Neural cell (in vitro differentiated cells): ENCODE measurements at regions not wholly inside any gene's neighbourhood (a gene's known extent, or its start where the extent isn't known, plus 50 kb on each side); places are given as distances from the start of the nearest gene placed in this dataset.
"Not testable (repeated sequence)": the region's sequence is repeated elsewhere in the genome, so short reads cannot be mapped to it uniquely, and the experiment has no call there.

Experiments used
- H2AFZ ChIP-seq: fragments of 200-600, 300-800 bp; sonication (generic), shearing (Covaris generic); 2 replicates; pipeline ENCODE4 v1.6.0; 2014; ENCODE audit warnings: low read depth, mild to moderate bottlenecking, antibody characterized with exemption, low read length, moderate library complexity
- H3F3A ChIP-seq: fragments of 200-600 bp; shearing (Covaris generic); 2 replicates; pipeline ENCODE4 v1.6.1; 2016; ENCODE audit warnings: mild to moderate bottlenecking, moderate library complexity, mixed read lengths, antibody characterized with exemption, low read length; ENCODE audit not compliant: insufficient read depth, poor library complexity, severe bottlenecking
- H3K27ac ChIP-seq: fragments of 200-600, 300-800 bp; sonication (generic), shearing (Covaris generic); 2 replicates; pipeline ENCODE4 v1.5.1; 2014; ENCODE audit warnings: mild to moderate bottlenecking, low read length, moderate library complexity
- H3K27me3 ChIP-seq: fragments of 300-800, 200-600 bp; sonication (generic), shearing (Covaris generic); 2 replicates; pipeline ENCODE4 v1.6.0; 2014; ENCODE audit warnings: mild to moderate bottlenecking, low read depth, low read length, moderate library complexity; ENCODE audit not compliant: insufficient read depth
- H3K36me3 ChIP-seq: fragments of 300-800, 200-600 bp; sonication (generic), shearing (Covaris generic); 2 replicates; pipeline ENCODE4 v1.5.1; 2014; ENCODE audit warnings: mild to moderate bottlenecking, antibody characterized with exemption, low read length, moderate library complexity; ENCODE audit not compliant: insufficient read depth
- H3K4me2 ChIP-seq: fragments of 300-800, 200-600 bp; sonication (generic), shearing (Covaris generic); 2 replicates; pipeline ENCODE4 v1.6.0; 2014; ENCODE audit warnings: mild to moderate bottlenecking, low read length
- H3K4me3 ChIP-seq: fragments of 300-800, 200-600 bp; sonication (generic), shearing (Covaris generic); 2 replicates; pipeline ENCODE4 v1.5.1; 2014; ENCODE audit warnings: mild to moderate bottlenecking, low read length, moderate library complexity
- H3K79me2 ChIP-seq: fragments of 200-600 bp; shearing (Covaris generic); replicated peaks from 2 replicates; pipeline ENCODE4 v1.6.0; 2014; ENCODE audit warnings: mild to moderate bottlenecking, low read length, moderate library complexity; ENCODE audit not compliant: insufficient read depth
- H3K9ac ChIP-seq: fragments of 300-800, 200-600 bp; sonication (generic), shearing (Covaris generic); 2 replicates; pipeline ENCODE4 v1.6.1; 2016; ENCODE audit warnings: mild to moderate bottlenecking, low read length, mixed read lengths
- H3K9me2 ChIP-seq: fragments of 200-600 bp; shearing (Covaris generic); 2 replicates; pipeline ENCODE4 v1.6.1; 2016; ENCODE audit warnings: mild to moderate bottlenecking, low read length, mixed read lengths; ENCODE audit not compliant: insufficient read depth
- H3K9me3 ChIP-seq: fragments of 200-600, 300-800 bp; sonication (generic), shearing (Covaris generic); 2 replicates; pipeline ENCODE4 v1.6.1; 2016; ENCODE audit warnings: mild to moderate bottlenecking, mixed run types, low read length, moderate library complexity, mixed read lengths
- H4K20me1 ChIP-seq: fragments of 200-600 bp; shearing (Covaris generic); 2 replicates; pipeline ENCODE4 v1.6.1; 2016; ENCODE audit warnings: mild to moderate bottlenecking, mixed run types; ENCODE audit not compliant: insufficient read depth
- EP300 ChIP-seq: fragments of 450-650 bp; conservative IDR thresholded peaks from 2 replicates; pipeline ENCODE4 v1.6.1; 2014; ENCODE audit warnings: antibody characterized with exemption, mild to moderate bottlenecking, moderate library complexity; ENCODE audit not compliant: poor library complexity, severe bottlenecking
- EZH2 ChIP-seq: fragments of 200-600, 300-800 bp; shearing (Covaris generic), sonication (generic); IDR thresholded peaks from 2 replicates; pipeline ENCODE4 v1.6.1; 2014; ENCODE audit warnings: antibody characterized with exemption, low read length, borderline replicate concordance, mild to moderate bottlenecking; ENCODE audit not compliant: insufficient read depth, poor library complexity, severe bottlenecking
- MXI1 ChIP-seq: fragments of 450-650 bp; conservative IDR thresholded peaks from 2 replicates; pipeline ENCODE4 v1.6.1; 2014; ENCODE audit warnings: antibody characterized with exemption, mild to moderate bottlenecking; ENCODE audit not compliant: poor library complexity, severe bottlenecking
- POLR2AphosphoS5 ChIP-seq: IDR thresholded peaks from 2 replicates; pipeline ENCODE4 v1.6.1; 2012
- RAD21 ChIP-seq: fragments of 450-650 bp; conservative IDR thresholded peaks from 2 replicates; pipeline ENCODE4 v1.6.1; 2014; ENCODE audit warnings: antibody characterized with exemption, mild to moderate bottlenecking, moderate library complexity
- SMC3 ChIP-seq: fragments of 450-650 bp; conservative IDR thresholded peaks from 2 replicates; pipeline ENCODE4 v1.6.1; 2014; ENCODE audit warnings: antibody characterized with exemption, mild to moderate bottlenecking, moderate library complexity; ENCODE audit not compliant: poor library complexity
- TAF1 ChIP-seq: IDR thresholded peaks from 2 replicates; pipeline ENCODE4 v1.6.1; 2012; ENCODE audit warnings: low read depth
- TF ChIP-seq, protein P1 (sequence below): fragments of 450-650 bp; IDR thresholded peaks from 2 replicates; pipeline ENCODE4 v1.5.1; 2014; ENCODE audit warnings: antibody characterized with exemption, mild to moderate bottlenecking, moderate library complexity; ENCODE audit not compliant: poor library complexity, severe bottlenecking
- TF ChIP-seq, protein P2 (sequence below): IDR thresholded peaks from 2 replicates; pipeline ENCODE4 v1.6.1; 2012; ENCODE audit warnings: borderline replicate concordance

DNA sequence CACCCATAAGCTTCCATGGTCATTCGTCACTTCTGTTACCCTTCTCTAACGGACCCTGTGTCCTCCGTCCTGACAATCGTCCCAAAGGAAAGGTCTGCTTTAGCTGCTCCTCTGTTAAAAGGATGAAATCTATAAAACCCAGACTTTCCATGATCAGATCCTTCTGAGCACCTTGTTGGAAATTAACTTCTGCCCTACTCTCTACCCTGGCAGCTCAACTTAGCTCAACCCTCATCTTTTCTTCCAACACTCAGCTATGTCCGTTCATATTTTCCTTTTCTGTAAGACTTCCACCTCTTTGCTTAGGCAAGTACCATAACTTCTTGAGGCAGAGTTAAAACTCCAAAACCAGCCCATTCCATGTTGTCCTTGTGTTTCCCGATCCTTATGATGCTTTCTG is 205.4 kb downstream of the SPATA31A6 start:
- no peaks in the 10 kb centered on the region for H3K9me2 ChIP-seq
- H3K79me2 ChIP-seq = no peaks in the 10 kb centered on the region
- no peaks in the 10 kb centered on the region for H3K27me3 ChIP-seq
- no peaks in the 10 kb centered on the region for H3F3A ChIP-seq
- H3K4me3 ChIP-seq = no peak overlapping the region
- H3K36me3 ChIP-seq = no peaks in the 10 kb centered on the region
- no peaks in the 10 kb centered on the region for H4K20me1 ChIP-seq
- TF ChIP-seq, protein P1, sequence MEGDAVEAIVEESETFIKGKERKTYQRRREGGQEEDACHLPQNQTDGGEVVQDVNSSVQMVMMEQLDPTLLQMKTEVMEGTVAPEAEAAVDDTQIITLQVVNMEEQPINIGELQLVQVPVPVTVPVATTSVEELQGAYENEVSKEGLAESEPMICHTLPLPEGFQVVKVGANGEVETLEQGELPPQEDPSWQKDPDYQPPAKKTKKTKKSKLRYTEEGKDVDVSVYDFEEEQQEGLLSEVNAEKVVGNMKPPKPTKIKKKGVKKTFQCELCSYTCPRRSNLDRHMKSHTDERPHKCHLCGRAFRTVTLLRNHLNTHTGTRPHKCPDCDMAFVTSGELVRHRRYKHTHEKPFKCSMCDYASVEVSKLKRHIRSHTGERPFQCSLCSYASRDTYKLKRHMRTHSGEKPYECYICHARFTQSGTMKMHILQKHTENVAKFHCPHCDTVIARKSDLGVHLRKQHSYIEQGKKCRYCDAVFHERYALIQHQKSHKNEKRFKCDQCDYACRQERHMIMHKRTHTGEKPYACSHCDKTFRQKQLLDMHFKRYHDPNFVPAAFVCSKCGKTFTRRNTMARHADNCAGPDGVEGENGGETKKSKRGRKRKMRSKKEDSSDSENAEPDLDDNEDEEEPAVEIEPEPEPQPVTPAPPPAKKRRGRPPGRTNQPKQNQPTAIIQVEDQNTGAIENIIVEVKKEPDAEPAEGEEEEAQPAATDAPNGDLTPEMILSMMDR = no peak
- TF ChIP-seq TAF1 (no peak), EP300 (no peak), SMC3 (no peak), EZH2 (no peak), MXI1 (no peak), RAD21 (no peak), POLR2AphosphoS5 (no peak)
- TF ChIP-seq, protein P2, sequence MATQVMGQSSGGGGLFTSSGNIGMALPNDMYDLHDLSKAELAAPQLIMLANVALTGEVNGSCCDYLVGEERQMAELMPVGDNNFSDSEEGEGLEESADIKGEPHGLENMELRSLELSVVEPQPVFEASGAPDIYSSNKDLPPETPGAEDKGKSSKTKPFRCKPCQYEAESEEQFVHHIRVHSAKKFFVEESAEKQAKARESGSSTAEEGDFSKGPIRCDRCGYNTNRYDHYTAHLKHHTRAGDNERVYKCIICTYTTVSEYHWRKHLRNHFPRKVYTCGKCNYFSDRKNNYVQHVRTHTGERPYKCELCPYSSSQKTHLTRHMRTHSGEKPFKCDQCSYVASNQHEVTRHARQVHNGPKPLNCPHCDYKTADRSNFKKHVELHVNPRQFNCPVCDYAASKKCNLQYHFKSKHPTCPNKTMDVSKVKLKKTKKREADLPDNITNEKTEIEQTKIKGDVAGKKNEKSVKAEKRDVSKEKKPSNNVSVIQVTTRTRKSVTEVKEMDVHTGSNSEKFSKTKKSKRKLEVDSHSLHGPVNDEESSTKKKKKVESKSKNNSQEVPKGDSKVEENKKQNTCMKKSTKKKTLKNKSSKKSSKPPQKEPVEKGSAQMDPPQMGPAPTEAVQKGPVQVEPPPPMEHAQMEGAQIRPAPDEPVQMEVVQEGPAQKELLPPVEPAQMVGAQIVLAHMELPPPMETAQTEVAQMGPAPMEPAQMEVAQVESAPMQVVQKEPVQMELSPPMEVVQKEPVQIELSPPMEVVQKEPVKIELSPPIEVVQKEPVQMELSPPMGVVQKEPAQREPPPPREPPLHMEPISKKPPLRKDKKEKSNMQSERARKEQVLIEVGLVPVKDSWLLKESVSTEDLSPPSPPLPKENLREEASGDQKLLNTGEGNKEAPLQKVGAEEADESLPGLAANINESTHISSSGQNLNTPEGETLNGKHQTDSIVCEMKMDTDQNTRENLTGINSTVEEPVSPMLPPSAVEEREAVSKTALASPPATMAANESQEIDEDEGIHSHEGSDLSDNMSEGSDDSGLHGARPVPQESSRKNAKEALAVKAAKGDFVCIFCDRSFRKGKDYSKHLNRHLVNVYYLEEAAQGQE = no peak
- no peak overlapping the region for H2AFZ ChIP-seq
- no peaks in the 10 kb centered on the region for H3K9me3 ChIP-seq
- no peak overlapping the region for H3K4me2 ChIP-seq
- no peak overlapping the region for H3K9ac ChIP-seq
- H3K27ac ChIP-seq = no peak overlapping the region

DNA sequence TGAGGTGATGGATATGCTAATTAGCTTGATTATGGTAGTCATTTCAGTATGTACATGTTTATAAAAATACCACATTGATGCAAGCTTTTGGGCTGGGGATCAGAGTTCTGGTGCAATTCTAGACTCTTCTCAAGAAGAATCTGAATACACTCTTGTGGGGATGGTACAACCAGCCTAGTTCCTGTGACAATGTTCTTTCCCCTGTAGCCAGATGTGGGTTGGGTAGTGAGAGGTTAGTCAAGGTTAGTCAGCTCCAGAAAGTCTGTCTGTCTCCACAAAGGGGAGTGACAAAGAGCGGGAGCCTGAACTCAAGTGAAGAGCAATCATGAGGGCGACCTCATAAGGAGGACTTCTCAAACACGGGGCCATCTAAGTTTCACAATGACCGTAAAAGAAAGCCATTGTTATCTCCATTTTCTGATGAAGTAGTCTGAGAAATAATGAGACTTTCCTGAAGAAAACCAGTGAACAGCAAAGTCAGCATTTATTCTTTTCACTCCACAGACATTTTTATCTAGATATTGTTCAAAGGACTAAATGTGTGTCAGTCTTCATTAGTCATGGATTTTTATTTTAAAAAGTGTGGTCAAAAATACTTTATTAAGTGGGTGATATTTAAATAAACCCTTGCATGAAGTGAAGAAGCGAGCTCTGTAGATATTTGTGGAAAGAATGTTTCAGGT is 209.5 kb downstream of the SPATA31A6 start:
- H3K79me2 ChIP-seq, H2AFZ ChIP-seq, H3K9me2 ChIP-seq, H4K20me1 ChIP-seq, H3K36me3 ChIP-seq, H3F3A ChIP-seq, H3K27ac ChIP-seq, H3K4me3 ChIP-seq, H3K9ac ChIP-seq, H3K4me2 ChIP-seq, H3K27me3 ChIP-seq, H3K9me3 ChIP-seq: not testable (repeated sequence)

DNA sequence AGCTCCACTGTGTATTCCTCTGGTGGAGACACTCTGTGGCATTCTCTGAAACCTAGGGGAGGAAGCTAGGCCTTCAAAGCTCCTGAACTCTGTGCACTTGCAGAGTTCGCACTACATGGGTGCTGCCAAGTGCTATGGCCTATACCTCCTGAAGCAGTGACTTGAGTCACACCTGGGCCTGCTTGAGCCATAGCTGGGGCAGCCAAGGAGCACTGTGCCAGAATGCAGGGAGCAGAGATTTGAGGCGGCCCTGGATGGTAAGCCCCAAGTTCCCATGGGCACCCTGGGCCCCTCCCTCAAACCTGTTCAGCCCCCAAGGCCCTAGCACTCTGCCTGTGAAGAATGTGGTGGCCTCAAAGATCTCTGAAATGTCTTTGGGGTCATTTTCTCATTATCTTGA is 212.9 kb downstream of the SPATA31A6 start:
- no peaks in the 10 kb centered on the region for H4K20me1 ChIP-seq
- no peak overlapping the region for H2AFZ ChIP-seq
- no peaks in the 10 kb centered on the region for H3K27me3 ChIP-seq
- no peaks in the 10 kb centered on the region for H3K36me3 ChIP-seq
- no peaks in the 10 kb centered on the region for H3K9me2 ChIP-seq
- no peak overlapping the region for H3K4me3 ChIP-seq
- H3K27ac ChIP-seq = no peak overlapping the region
- H3K9me3 ChIP-seq = no peaks in the 10 kb centered on the region
- no peak overlapping the region for H3K4me2 ChIP-seq
- no peaks in the 10 kb centered on the region for H3F3A ChIP-seq
- TF ChIP-seq MXI1 (no peak), POLR2AphosphoS5 (no peak), RAD21 (no peak), EP300 (no peak), SMC3 (no peak), EZH2 (no peak), TAF1 (no peak)
- TF ChIP-seq, protein P1 = no peak
- TF ChIP-seq, protein P2 = no peak
- no peak overlapping the region for H3K9ac ChIP-seq
- H3K79me2 ChIP-seq = no peaks in the 10 kb centered on the region
